Mammary epithelial cell (primary cell): ENCODE measurements at regions not wholly inside any gene's neighbourhood (a gene's known extent, or its start where the extent isn't known, plus 50 kb on each side); places are given as distances from the start of the nearest gene placed in this dataset.

ENCODE experiments used
- EZH2 ChIP-seq: IDR thresholded peaks from 2 replicates; pipeline ENCODE4 v1.6.1; 2012; ENCODE audit warnings: low read length, inconsistent platforms, borderline replicate concordance
- TF ChIP-seq, protein P1 (sequence below), 2 donors: IDR thresholded peaks in 1 of 2; conservative IDR thresholded peaks in 1 of 2; 2 replicates each; pipeline ENCODE4 v1.5.1; 2011 to 2012; ENCODE audit warnings: inconsistent platforms in 2 of 2, low read length in 2 of 2, mild to moderate bottlenecking in 2 of 2, control low read depth in 1 of 2, low read depth in 1 of 2; ENCODE audit not compliant: insufficient read depth in 1 of 2; ENCODE audit errors: extremely low read depth in 1 of 2

DNA sequence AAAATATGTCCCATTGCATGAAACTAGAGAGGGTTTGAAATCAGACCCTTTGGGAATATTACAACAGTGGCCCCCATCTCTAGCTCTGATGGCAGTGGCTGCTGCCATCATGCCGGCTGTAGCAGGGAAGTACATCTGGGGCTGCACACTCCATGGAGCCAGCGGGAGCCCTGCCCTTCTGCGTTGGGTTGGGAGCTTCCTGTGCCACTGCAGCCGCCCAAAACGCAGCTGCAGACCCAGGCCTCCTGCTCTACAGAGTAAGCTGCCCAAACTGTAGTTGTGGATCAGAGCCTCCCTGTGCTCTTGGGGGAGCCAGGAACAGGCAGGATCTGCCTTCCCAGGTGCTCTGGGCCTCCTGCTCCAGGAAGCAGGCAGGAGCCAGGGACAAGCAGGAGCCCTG lies 450.0 kb downstream of the HS3ST3B1 start:
- TF ChIP-seq, protein P1, sequence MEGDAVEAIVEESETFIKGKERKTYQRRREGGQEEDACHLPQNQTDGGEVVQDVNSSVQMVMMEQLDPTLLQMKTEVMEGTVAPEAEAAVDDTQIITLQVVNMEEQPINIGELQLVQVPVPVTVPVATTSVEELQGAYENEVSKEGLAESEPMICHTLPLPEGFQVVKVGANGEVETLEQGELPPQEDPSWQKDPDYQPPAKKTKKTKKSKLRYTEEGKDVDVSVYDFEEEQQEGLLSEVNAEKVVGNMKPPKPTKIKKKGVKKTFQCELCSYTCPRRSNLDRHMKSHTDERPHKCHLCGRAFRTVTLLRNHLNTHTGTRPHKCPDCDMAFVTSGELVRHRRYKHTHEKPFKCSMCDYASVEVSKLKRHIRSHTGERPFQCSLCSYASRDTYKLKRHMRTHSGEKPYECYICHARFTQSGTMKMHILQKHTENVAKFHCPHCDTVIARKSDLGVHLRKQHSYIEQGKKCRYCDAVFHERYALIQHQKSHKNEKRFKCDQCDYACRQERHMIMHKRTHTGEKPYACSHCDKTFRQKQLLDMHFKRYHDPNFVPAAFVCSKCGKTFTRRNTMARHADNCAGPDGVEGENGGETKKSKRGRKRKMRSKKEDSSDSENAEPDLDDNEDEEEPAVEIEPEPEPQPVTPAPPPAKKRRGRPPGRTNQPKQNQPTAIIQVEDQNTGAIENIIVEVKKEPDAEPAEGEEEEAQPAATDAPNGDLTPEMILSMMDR (conservative IDR thresholded peaks at IDR 0.05 in 1 of 2, IDR thresholded peaks at IDR 0.05 in 1 of 2; ENCODE audit: extremely low read depth in 1 of 2, insufficient read depth in 1 of 2, low read depth in 1 of 2, low read length in 2 of 2) = no peak
- no peak for TF ChIP-seq EZH2
